AG04450 (cell line): ENCODE measurements at regions not wholly inside any gene's neighbourhood (a gene's known extent, or its start where the extent isn't known, plus 50 kb on each side); places are given as distances from the start of the nearest gene placed in this dataset.

ENCODE experiments used
- CTCF ChIA-PET: fragments of 300-600, 350-600 bp; formaldehyde crosslinking; extraction: SDS; loops from one replicate; lab custom pipeline; 2022; ENCODE audit warnings: antibody characterized with exemption, inconsistent platforms; lab: Charles Lee
- POLR2A ChIA-PET: fragments of 350-600 bp; formaldehyde crosslinking; extraction: SDS; loops from one replicate; lab custom pipeline; 2021; ENCODE audit warnings: antibody characterized with exemption, inconsistent platforms; lab: Yijun Ruan, JAX
- DNase-seq: peaks from one replicate; pipeline ENCODE4 v3.0.0-alpha.2; 2011; ENCODE audit warnings: low read depth, low spot score
- H3K27ac ChIP-seq: one replicate; pipeline ENCODE4 v1.5.1; 2012; ENCODE audit warnings: low read depth, low read length, control low read depth
- H3K27me3 ChIP-seq: one replicate; pipeline ENCODE4 v1.6.0; 2012; ENCODE audit warnings: low read length; ENCODE audit not compliant: control insufficient read depth, insufficient read depth
- H3K4me3 ChIP-seq: 2 replicates; pipeline ENCODE4 v1.5.1; 2011; ENCODE audit warnings: mild to moderate bottlenecking, low read depth, low read length, control low read depth
- H3K9me3 ChIP-seq: 2 replicates; pipeline ENCODE4 v1.5.1; 2012; ENCODE audit warnings: low read length; ENCODE audit not compliant: control insufficient read depth, insufficient read depth
- CTCF ChIP-seq: IDR thresholded peaks from 2 replicates; pipeline ENCODE4 v1.5.1; 2011; ENCODE audit warnings: low read depth, low read length, control low read depth, inconsistent platforms

- H3K9me3 ChIP-seq = peaks cover 22% of the 10 kb centered on the region
- POLR2A ChIA-PET = no interaction called here
- TF ChIP-seq CTCF = no peak
- CTCF ChIA-PET = no interaction called here
- H3K4me3 ChIP-seq = no peak overlapping the region
- H3K27ac ChIP-seq = no peak overlapping the region
- H3K27me3 ChIP-seq = no peaks in the 10 kb centered on the region
- no peak for DNase-seq
Measured at GRCh38 chr15:98147415-98147814, 186.9 kb downstream of the ARRDC4 start.

DNA sequence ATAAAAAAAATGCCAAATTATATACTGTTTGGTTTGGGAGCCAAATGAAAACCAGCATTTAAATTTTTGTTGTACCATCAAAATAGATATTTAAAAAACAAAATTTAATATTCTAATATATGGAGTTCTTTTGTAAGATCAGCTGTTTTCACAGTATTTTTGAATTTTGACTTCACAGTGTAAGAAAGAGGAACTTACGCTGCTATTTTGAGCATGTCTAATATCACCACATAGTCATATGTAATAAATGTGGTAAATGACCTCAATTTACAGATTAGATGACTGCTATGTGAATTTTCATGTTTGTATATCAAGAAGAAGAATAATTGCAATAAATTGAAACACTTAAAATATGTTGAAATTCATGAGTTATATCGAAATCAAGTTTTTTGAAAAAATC, 189.6 kb downstream of the ARRDC4 start:
- H3K4me3 ChIP-seq = no peak overlapping the region
- DNase-seq = no peak
- CTCF ChIA-PET = no interaction called here
- TF ChIP-seq CTCF = no peak
- H3K27ac ChIP-seq = no peak overlapping the region
- POLR2A ChIA-PET = no interaction called here
- peaks cover 16% of the 10 kb centered on the region; the same call in 1 of the 2 replicates for H3K9me3 ChIP-seq
- no peaks in the 10 kb centered on the region for H3K27me3 ChIP-seq

- H3K27ac ChIP-seq = no peak overlapping the region
- DNase-seq = no peak
- no peaks in the 10 kb centered on the region for H3K27me3 ChIP-seq
- peaks cover 16% of the 10 kb centered on the region; the same call in 1 of the 2 replicates for H3K9me3 ChIP-seq
- ChIA-PET CTCF (no interaction called here), POLR2A (no interaction called here)
- TF ChIP-seq CTCF = no peak
- no peak overlapping the region for H3K4me3 ChIP-seq
Measured at GRCh38 chr15:98150536-98150935, 190.0 kb downstream of the ARRDC4 start.

DNA sequence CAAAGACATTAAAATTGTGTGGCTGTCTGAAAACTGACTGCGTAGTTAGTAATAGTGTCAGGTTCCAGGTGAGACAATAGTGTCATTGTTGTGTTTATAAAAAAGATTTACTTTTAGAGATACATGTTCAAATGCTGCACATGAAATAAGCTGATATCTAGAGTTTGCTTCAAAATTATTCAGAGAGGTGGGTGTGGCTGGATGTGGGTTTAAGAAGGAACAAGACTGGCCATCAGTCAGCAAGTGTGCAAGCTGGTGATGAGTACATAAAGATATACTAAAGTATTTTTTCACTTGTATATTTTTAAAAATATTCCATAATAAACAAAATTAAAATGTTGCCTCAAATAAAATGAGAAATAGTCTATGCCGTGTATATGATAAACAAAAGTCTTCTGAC, 190.6 kb downstream of the ARRDC4 start:
- Histone ChIP-seq H3K27ac (no peak overlapping the region), H3K9me3 (peaks cover 16% of the 10 kb centered on the region; the same call in 1 of the 2 replicates), H3K4me3 (no peak overlapping the region), H3K27me3 (no peaks in the 10 kb centered on the region)
- POLR2A ChIA-PET = no interaction called here
- CTCF ChIA-PET = no interaction called here
- no peak for TF ChIP-seq CTCF
- DNase-seq = no peak

- no peak for TF ChIP-seq CTCF
- Histone ChIP-seq H3K27ac (no peak overlapping the region), H3K27me3 (no peaks in the 10 kb centered on the region), H3K4me3 (no peak overlapping the region), H3K9me3 (peaks cover 15% of the 10 kb centered on the region; the same call in 1 of the 2 replicates)
- ChIA-PET POLR2A (no interaction called here), CTCF (no interaction called here)
- DNase-seq = no peak
Measured at GRCh38 chr15:98152156-98152555, 191.7 kb downstream of the ARRDC4 start.
